ENCODE measurements at regions not wholly inside any gene's neighbourhood (a gene's known extent, or its start where the extent isn't known, plus 50 kb on each side); places are given as distances from the start of the nearest gene placed in this dataset.

DNA sequence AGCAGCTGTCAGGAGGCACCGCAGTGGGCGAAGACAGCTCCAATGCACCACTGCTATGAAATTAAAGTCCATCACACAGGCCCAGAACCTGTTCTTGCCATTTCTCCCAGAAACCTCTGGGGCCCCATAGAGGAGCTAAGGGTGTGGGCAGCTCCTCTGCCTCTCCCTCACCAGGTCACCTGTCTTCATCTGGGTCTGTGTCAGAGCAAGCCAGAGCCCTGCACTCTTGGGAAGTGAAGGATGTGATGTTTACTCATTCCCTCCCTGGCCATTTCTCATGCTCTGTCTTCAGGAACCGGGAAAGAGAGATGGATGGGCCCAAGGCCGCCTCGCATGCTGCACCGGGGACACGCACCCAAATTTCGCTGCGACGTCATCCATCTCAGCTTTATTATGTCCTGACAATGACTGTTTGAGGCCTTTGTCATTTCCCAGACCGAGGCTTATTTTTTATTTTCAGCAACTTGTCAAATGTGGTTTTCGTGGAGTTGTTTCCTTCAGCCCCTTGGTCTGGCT is 216.1 kb downstream of the NPHP4 start:
- TF ChIP-seq CTCF (IDR thresholded peaks at IDR 0.05): no peak
- H3K79me2 ChIP-seq: no peaks in the 10 kb centered on the region
- H3K4me3 ChIP-seq (ENCODE audit: low read depth, low read length): no peak overlapping the region
- no peak overlapping the region for H3K9ac ChIP-seq
- no peaks in the 10 kb centered on the region for H3K4me1 ChIP-seq
- no peaks in the 10 kb centered on the region for H3K9me3 ChIP-seq (ENCODE audit: control insufficient read depth, low read length)
- no peak overlapping the region for H3K4me2 ChIP-seq (ENCODE audit: low read length)
- no peaks in the 10 kb centered on the region for H3K36me3 ChIP-seq (ENCODE audit: control insufficient read depth, insufficient read depth, low read length)
- no peak overlapping the region for H2AFZ ChIP-seq
- no peak overlapping the region for H3K27ac ChIP-seq
- no peaks in the 10 kb centered on the region for H3K27me3 ChIP-seq (ENCODE audit: control insufficient read depth, insufficient read depth, low read length)

DNA sequence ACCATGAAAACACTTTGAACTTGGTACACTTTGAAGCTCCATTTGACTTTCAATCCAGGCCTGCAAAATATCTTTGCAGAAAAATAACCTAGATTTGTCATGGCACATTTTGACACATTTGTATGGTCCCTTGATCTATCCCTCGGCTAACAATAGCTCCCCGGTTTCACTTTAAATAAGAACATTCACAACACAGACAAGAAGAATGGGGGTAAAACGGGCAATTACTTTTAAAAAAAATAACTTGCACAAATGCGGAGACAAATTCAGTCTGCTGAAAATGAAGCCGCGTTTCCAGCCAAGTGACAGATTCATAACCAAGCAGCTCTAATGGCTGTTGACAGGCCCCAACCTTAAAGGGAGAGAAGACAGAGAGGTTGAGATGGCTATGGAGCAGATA is 218.2 kb downstream of the NPHP4 start:
- no peaks in the 10 kb centered on the region for H3K36me3 ChIP-seq (ENCODE audit: control insufficient read depth, insufficient read depth, low read length)

DNA sequence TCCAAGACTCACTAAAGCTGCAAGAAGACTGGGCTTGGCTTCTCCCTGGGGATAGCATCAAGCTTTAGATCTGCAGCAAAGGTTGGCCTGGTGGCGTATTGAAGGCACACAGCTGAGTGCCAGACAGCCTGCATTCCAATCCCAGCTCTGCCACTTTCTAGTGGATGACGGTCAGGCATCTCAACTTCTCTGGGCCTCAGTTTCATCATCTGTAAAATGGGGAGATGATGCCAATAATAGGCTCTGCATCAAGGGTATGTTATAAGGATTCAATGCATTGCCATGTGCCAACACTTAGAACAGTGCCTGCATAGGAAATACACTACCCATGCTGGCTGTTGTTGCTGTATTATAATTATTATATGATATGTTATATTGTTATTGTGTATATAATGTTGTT is 220.4 kb downstream of the NPHP4 start:
- Histone ChIP-seq H3K9ac (no peak overlapping the region), H3K36me3 (ENCODE audit: control insufficient read depth, insufficient read depth, low read length) (no peaks in the 10 kb centered on the region), H2AFZ (no peak overlapping the region), H3K4me2 (ENCODE audit: low read length) (no peak overlapping the region), H3K27ac (no peak overlapping the region), H3K4me3 (ENCODE audit: low read depth, low read length) (no peak overlapping the region), H3K27me3 (ENCODE audit: control insufficient read depth, insufficient read depth, low read length) (no peaks in the 10 kb centered on the region), H3K4me1 (no peaks in the 10 kb centered on the region), H3K9me3 (ENCODE audit: control insufficient read depth, low read length) (no peaks in the 10 kb centered on the region), H3K79me2 (no peaks in the 10 kb centered on the region)
- TF ChIP-seq CTCF (IDR thresholded peaks at IDR 0.05): no peak

More for the DNA sequence above, 218.2 kb downstream of the NPHP4 start:
- Histone ChIP-seq H3K27ac (no peak overlapping the region), H3K79me2 (no peaks in the 10 kb centered on the region), H3K4me1 (no peaks in the 10 kb centered on the region), H3K27me3 (ENCODE audit: control insufficient read depth, insufficient read depth, low read length) (no peaks in the 10 kb centered on the region), H2AFZ (no peak overlapping the region), H3K9me3 (ENCODE audit: control insufficient read depth, low read length) (no peaks in the 10 kb centered on the region), H3K4me3 (ENCODE audit: low read depth, low read length) (no peak overlapping the region), H3K9ac (no peak overlapping the region), H3K4me2 (ENCODE audit: low read length) (no peak overlapping the region)
- TF ChIP-seq CTCF (IDR thresholded peaks at IDR 0.05): no peak

DNA sequence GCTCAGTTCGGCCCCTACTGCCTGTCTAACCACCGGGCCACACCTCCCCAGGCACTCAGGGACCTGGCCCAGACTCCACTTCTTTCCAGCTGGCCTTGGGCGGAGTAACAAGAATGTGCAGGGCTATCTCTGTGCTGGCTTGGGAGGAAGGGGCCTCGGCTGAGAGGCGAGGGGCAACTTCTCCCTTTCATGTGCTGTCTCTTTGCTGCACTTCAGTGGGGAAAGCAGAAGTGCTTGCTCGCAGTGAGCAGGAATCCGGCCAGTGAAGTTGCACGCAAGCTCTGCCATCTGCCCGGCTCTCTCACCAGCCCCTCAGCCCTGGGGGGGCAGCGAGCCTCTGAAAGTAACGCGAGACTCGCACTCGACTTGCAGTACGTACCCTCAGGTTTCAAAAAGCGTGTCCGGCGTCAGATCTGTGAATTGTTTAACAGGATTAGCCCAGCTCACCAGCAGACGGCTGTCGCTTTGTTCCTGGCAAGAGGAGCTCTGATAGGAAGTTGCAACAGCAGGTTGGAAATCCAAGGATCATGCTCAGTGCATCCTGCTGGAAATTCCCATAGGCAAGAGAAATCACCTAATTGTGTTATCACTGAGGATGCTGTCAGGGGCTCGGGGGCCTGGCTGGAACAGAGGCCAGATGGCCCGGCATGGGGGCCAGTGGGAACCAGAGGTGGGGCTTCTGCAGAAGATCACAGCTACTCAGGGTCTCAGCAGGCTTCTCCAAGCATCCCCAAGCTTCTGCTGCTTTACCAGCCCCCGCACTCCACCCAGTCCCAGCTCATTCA is 221.1 kb downstream of the NPHP4 start:
- H3K27me3 ChIP-seq (ENCODE audit: control insufficient read depth, insufficient read depth, low read length): no peaks in the 10 kb centered on the region

More for the DNA sequence above, 221.1 kb downstream of the NPHP4 start:
- no peaks in the 10 kb centered on the region for H3K4me1 ChIP-seq
- H2AFZ ChIP-seq: peak overlapping the region; percentile 62
- TF ChIP-seq CTCF (IDR thresholded peaks at IDR 0.05): no peak
- H3K36me3 ChIP-seq (ENCODE audit: control insufficient read depth, insufficient read depth, low read length): no peaks in the 10 kb centered on the region
- H3K9me3 ChIP-seq (ENCODE audit: control insufficient read depth, low read length): no peaks in the 10 kb centered on the region
- no peak overlapping the region for H3K4me3 ChIP-seq (ENCODE audit: low read depth, low read length)
- H3K9ac ChIP-seq: no peak overlapping the region
- no peak overlapping the region for H3K27ac ChIP-seq
- no peak overlapping the region for H3K4me2 ChIP-seq (ENCODE audit: low read length)
- H3K79me2 ChIP-seq: no peaks in the 10 kb centered on the region
